ENCODE measurements at regions not wholly inside any gene's neighbourhood (a gene's known extent, or its start where the extent isn't known, plus 50 kb on each side); places are given as distances from the start of the nearest gene placed in this dataset.
A peak's percentile ranks its signal among the peaks of the same experiment; 100 is the strongest.
"Not testable (repeated sequence)": the region's sequence is repeated elsewhere in the genome, so short reads cannot be mapped to it uniquely, and the experiment has no call there.

DNA sequence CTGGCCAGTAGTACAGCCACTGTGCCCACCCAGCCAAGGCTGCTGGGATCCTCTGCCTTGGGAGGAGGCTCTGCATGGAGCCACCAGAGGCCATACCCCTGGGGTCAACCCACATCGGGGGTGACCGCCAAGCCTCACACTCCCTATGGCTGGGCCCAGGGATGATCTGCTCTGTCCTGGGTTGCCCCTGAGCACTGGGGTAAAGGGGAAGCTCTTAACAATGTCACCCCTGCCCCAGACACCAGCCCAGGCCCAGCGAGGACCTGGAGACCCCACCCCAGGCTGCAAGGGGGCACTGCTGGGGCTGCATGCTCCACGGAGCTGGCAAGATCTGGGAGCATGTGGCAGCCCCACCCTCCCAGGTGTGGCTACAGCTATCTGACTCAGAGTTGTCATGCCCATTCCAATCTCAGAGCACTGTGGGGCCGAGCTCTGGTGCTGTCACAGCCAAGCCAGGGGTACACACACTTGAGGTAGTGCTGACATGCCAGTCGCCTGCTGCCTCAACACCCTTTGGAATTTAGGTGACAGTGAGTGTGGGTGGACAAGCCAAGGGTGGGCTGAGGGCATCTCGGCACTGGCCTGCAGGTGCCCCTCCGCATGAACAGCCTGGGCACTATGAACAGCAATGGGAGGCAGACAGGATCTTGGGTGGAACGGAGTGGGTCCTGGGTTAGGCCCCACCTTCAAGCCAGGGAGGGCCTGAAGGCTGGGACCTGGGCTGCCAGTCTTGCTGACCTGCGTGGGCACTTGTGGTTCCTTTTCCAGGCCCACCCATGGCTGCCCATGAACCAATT, 427.7 kb downstream of the LRRIQ3 start:
- DNase-seq (ENCODE audit: low spot score) = no peak

DNA sequence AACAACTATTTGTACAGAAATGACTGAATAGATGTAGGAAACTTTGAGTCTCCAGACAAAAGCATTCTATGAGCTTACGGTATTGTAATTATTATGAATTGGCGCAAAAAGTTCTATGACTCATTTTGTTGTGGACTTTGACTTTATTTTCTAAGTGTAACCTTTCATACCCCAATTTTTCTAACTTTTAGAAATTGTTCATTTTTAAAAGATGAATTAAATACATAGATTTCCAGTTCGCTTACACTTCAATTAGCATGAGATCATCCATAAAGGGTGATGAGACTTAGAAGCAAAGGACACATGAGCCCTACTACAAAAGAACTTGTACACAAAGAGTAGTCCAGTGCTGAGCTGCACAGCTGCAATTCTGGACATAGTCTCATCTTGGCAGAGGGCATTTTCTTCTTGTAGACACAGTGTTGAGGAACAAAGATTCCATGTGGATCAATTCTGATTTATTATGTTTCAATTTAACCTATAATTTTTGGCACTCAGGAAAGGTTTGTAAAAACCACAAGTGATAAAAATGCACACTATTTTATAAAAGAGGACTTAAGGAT, 431.1 kb downstream of the LRRIQ3 start:
- no peak for DNase-seq (ENCODE audit: low spot score)

DNA sequence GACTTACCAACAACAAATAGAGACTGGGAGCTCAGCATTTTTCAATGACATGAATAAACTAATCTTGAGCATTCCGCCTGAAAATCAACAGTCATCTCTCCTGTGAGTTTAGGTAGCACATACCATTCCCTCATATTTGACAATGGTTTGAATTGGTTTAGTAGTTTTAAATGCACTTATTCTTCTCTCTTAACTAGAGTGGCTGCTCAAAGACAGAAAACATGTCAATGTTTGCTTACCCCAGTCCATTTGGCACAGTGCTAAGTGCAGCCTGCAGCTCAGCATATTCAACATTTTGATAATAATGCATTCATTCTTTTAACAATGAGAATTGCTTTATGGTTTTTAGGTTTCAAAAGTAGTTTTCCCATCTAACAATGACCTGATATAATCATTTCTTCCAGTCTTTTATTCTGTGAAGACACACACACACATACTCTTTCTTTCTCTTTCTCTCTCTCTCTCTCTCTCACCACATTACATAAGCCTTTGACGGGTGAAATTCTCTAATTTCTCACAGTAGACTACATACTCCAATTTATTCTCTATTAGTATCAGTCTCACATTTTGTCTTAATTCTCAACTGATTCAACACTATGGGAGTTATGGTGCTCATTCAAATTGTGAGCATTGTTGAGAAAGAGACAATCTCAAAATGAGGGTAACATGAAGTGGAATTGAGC, 432.3 kb downstream of the LRRIQ3 start:
- no peak for DNase-seq (ENCODE audit: low spot score)

DNA sequence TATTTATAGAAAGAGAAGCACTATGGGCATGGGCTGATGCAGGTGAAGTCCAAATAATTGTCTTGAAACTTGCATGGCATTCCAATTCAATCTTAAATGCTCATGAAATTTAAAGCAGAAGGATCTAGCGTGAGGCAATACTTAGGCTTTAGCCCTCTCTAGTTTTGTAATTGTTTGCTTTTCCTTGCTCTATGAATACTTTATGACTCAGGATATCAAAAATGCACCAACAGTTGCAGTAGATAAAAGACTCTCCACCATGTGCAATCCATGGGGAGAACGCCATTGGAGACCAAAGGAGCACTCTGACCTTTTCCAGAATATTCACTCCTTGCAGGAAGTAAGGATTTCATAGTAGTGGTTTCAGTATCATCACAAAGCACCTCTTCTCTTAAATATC, 436.4 kb downstream of the LRRIQ3 start:
- DNase-seq (ENCODE audit: low spot score) = no peak

DNA sequence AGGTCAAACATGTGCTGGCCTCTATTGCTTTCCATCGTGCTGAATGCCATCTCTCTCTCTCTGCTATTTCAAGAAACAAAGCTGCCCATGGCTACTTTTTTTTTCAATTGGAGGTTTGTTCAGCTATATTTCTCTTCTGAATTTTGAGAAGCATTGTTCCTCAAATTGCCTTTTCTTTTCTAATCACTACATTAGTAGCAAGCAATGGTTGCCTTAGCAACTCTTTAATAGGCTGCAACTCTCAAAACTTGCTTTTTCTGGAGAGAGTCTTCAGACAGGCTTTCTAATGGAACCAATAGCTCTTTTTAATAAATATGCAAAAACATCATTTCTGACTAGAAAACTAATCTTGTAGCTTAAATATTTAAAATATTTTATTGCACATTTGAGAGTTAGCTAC, 439.0 kb downstream of the LRRIQ3 start:
- no peak for DNase-seq (ENCODE audit: low spot score)

DNA sequence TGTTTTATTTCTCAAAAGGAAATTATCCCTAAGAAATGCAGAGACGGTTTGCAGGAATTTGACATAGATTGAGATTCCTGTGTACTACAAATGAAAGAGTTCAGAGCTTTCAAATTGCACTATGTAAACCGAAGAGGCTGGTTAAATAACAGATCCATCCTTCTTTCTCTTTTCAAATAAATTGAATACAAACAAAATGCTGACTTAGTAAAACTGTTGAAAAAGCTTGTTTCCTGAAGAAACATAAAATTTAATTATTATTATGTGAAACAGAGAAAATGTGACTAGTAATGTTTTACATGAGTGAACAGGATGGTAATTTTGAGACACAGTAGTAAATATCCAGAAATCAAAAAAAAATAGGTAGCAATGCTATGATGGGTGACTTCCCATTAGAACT, 441.2 kb downstream of the LRRIQ3 start:
- DNase-seq (ENCODE audit: low spot score) = no peak

DNA sequence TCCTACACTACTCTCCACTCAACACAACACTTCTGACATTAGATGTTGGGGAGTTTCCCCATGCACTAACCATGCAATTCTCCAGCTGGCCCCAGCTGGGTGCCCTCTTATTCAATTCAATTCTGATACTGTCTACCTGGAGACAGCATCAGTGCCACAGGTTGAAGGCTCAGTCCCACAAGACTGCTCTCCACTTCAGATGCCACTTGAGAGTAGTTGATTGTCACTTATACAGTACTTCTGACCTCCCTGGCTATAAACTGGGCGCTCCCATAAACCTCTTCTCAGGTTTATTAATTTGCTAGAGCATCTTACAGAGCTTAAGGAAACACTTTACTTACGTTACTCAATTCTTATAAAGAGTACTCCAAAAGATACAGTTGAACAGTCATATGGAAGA, 442.3 kb downstream of the LRRIQ3 start:
- no peak for DNase-seq (ENCODE audit: low spot score)

DNA sequence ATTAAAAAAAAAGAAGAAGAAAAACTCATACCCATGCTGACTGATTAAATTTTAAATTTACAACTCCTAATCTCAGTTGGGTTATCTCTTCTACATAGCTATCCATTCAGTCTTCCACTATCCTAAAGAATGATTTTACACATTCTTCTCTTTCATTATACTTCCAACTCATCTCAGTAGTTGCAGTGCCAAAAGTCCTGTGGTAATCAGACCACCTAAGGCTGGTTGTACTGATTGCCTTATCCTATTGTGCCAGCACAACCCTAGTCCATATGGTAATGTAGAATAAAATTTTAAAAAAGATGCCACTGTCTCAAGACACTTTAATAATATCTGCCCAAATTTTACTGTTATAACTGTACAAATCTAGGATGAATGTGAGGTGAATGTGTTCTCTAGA, 448.0 kb downstream of the LRRIQ3 start:
- no peak for DNase-seq (ENCODE audit: low spot score)

DNA sequence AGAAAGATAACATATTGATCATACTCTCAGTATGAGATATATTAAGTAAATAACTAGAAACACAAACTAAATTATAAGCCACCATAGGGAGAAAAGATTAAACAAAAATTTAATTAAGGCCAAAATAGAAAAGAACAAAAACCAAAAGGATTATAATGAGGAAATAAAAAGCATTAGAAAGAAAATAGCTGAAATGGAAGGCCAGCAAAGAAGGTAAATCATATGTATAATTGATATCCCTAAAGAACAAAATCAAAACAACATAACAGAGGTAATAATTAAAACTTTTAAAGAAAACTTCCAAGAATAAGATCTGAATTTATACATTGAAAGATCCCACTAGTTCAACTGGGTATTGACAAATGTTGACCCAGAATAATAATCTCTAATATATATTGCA, 453.0 kb downstream of the LRRIQ3 start:
- no peak for DNase-seq (ENCODE audit: low spot score)

DNA sequence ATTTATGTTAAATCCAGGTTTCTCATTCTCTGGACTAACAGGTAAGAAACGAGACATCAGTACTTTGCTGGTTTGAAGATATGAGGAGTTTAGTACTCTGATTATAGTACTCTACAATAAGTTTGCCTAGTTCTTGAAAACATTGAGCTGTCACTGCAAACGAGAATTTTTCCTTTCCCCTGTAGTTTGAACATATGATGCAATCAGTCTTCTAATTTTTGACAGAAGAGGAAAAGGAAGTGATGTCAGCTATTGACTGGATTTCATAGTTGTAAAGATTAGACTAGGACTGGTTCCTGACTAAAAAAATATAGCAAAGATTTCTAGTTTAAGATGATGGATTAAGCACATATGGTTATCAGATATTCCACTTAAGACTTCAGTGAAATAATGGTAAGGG, 461.9 kb downstream of the LRRIQ3 start:
- no peak for DNase-seq (ENCODE audit: low spot score)

DNA sequence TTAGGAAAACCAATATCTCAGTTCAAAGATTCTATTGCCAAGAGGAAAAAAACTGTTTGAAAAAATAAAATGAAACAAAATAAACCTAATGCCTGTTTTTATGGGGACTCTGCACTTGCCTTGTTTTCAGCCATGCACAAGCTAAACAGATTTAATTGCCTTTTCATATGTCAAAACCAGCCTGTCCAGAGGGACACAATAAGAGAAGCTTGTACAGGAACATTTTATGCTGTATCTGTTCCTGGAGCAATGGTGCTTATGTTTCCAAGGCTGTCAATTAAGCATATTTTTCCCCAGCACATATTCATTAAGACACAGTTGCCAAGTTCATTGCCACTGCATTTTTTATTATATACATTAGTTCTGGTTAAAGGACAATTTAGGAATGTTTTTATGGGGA, 470.9 kb downstream of the LRRIQ3 start:
- no peak for DNase-seq (ENCODE audit: low spot score)

DNA sequence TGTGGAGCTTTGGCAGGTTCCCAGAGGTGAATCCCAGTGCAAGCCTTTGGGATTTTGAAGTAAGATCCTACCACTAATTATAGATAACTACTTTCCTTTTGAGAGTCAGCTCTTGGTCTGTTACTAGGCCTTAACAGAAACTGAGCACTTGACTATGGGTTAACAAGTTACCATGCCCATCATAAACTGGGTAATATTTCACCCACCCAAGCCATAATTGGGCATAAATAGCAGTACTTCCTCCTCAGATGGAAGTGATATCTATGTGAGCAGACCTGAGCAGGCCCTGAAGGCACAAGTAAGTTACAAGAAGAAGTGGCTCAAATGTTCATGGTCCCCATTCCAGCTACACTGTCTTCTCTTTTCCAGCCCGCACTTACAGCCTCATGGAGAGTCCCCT, 475.9 kb downstream of the LRRIQ3 start:
- DNase-seq (ENCODE audit: low spot score) = no peak

DNA sequence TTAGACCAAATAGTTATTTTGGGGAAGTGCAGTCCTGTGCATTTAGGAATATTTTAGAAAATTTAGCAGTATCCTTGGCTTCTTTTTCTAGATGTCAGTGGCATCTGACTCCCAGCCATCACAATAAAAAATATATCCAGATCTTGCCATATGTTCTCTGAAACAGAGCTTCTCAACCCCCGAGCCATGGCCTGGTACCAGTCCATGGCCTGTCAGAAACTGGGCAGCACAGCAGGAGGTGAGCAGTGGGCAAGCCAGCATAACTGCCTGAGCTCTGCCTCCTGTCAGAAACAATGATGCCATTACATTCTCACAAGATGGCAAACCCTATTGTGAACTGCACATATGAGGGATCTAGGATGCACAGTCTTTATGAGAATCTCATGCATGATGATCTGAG, 480.0 kb downstream of the LRRIQ3 start:
- DNase-seq (ENCODE audit: low spot score) = no peak

DNA sequence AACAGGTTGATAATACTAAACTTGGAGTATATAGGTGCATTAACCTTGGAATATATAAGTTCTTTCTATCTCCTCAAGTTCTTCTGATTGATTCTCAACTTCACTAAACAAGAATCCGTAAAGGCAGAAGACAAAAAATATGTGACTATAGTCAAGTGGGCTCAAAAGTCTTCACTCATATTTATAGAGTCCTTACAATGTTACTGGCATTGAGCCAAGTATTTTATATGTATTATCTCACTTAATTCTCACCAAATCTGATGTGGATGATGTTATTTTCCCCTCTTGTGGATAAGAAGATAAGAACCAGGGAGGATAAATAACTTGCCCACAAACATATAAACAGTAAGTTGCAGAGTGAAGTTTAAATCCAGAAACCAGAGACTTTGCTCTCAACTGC, 486.9 kb downstream of the LRRIQ3 start:
- no peak for DNase-seq (ENCODE audit: low spot score)

DNA sequence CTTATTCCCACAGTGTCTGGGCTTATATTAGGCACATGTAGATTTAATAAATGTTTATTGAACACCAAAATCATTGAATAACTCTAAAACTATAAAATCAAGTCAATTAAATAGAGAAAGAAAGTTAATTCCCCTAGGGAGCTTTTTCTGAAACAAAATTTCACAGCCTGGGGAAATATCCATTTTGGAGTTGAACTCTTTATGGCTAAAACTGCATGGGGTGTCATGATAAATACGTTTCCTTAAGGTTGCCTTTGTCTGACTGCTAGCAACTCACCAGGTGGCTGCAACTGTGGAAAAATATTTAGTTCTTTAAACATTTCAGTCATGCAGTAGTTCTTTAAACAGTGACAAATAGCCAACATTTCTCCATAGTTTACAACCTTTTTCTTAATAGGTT, 496.1 kb downstream of the LRRIQ3 start:
- DNase-seq (ENCODE audit: low spot score) = no peak

DNA sequence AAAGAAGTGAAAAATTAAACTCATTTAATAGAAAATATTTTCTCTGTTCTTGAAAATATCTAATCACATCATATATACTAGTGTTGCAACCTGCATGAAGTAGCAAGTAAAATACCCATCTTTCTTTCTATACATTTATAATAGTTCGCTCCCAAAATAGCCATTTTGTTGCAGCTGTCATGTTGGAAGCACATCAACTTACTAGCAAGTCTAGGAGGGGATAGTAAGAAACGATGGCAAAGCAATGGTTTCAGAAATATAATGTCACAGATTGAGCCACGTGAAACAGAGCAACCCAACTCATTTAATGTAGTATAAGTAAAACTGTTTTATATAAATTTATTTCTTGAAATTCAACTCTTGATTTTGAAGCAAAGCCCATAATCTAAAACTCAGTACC, 521.8 kb downstream of the LRRIQ3 start:
- no peak for DNase-seq (ENCODE audit: low spot score)

DNA sequence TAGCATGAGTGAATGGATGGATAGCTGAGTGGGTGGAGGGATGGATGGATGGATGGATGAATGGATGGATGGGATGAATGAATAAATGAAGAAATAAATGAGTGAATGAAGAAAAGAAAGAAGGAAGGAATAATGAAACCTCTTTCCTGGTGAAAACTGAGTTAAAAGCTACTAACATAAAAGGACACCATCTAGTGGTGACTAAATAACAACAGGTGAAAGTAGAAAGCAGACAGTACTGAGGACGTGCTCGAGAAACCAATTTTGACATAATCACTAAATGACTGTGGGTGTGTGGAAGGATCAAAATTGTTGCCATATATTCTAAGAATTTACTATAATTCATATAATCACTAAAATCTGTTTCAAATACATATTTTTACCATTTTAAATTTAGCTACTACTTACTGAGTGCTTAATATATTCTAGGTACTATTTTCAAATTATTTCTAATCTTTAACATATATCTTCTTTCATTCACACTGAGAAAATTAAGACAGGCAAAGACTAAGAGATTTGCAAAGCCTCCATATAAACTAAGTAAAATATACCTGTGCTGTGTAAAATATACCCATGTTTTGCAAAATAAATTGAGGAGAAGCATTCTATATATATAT, 522.9 kb downstream of the LRRIQ3 start:
- DNase-seq (ENCODE audit: low spot score) = peak; percentile 19

DNA sequence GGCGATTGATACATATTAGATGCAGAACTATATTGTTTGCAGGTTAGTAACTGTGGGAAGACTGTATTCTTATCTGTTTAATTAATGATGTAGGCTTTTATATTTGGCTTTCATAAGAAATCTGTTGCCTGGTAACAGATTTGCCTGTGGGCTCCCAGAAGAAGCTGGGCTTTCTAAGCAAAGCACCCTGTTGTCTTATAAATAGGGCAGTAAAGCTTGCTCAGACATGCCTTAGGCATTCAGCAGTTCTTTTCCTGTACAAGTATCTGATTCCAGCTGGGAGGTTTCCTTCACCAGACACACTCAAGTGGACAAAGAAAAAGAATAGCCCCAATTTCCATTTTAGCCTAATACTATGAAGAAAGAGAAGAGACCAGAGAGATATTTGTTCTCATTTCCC, 524.0 kb downstream of the LRRIQ3 start:
- DNase-seq (ENCODE audit: low spot score) = peak; percentile 47

DNA sequence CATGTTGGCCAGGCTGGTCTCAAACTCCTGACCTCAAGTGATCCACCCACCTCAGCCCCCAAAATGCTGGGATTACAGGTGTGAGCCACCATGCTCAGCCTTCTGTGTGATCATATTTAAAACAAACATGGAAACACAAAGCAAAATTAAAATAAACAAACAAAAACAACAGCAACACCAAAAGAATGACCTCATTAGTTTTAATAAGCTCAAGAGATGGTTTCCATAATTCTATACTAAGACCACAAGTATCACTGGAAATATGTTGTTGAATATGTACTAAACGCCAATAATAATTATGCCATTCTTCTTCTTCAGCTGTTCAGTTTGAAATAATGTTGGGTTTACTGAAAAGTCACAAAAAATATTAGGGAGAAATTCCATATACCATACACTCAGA, 526.4 kb downstream of the LRRIQ3 start:
- DNase-seq (ENCODE audit: low spot score) = no peak

DNA sequence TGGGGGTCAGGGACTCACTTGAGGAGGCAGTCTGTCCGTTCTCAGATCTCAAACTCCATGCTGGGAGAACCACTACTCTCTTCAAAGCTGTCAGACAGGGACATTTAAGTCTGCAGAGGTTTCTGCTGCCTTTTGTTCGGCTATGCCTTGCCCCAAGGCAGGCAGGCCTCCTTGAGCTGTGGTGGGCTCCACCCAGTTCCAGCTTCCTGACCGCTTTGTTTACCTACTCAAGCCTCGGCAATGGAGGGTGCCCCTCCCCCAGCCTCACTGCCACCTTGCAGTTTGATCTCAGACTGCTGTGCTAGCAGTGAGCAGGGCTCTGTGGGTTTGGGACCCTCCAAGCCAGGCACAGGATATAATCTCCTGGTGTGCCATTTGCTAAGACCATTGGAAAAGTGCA, 530.0 kb downstream of the LRRIQ3 start:
- DNase-seq (ENCODE audit: low spot score) = not testable (repeated sequence)

DNA sequence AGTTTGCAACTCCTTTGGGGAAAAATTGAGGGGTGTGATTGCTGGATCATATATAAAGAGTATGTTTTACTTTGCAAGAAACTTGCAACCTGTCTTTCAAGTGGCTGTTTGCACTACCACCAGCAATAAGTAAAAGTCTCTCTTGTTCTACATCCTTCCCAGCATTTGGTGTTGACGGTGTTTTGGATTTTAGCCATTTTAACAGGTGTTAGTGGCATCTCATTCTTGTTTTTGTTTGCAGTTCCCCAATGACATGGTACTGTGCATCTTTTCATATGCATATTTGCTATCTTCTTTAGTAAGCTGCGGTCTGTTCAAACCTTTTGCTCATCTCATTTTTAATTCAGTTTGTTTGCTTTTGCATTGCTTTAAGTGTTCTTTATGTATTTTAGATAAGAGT, 535.5 kb downstream of the LRRIQ3 start:
- DNase-seq (ENCODE audit: low spot score) = no peak

DNA sequence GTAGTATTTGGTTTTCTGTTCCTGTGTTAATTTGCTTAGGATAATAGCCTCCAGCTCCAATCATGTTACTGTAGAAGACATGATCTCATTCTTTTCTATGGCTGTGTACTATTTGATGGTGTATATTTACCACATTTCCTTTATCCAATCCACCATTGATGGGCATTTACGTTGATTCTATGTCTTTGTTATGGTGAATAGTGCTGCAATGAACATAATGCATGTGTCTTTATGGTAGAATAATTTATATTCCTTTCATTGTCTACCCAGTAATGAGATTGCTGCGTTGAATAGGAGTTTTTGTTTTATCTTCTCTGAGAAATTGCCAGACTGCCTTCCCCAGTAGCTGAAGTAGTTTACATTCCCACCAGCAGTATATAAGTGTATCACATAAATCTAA, 538.8 kb downstream of the LRRIQ3 start:
- DNase-seq (ENCODE audit: low spot score) = no peak

DNA sequence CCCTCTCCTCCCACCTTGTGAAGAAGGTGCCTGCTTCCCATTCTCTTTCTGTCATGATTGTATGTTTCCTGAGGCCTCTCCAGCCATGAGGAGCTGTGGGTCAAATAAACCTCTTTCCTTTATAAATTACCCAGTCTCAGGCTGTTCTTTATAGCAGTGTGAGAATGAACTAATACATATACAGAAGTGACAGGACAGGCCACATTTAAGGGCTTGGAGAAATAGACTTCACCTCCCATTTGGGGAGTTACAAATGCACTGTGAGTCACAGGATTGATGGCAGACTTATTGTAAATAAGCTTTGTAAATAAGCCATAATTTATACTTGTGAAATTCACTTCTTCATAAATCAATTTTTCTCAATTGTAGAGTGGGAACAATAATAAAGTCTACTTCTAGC, 543.3 kb downstream of the LRRIQ3 start:
- DNase-seq (ENCODE audit: low spot score) = no peak
